GM21367 (cell line): ENCODE measurements at regions not wholly inside any gene's neighbourhood (a gene's known extent, or its start where the extent isn't known, plus 50 kb on each side); places are given as distances from the start of the nearest gene placed in this dataset.
"Not testable (repeated sequence)": the region's sequence is repeated elsewhere in the genome, so short reads cannot be mapped to it uniquely, and the experiment has no call there.

Experiments used
- ATAC-seq: cut with Tn5 transposase; IDR thresholded peaks from one replicate; pipeline ENCODE4 v1.9.1; 2021; ENCODE audit not compliant: unreplicated experiment

GRCh38 chr3:174444391-174444790 is 414.7 kb upstream of the NAALADL2 start:
- ATAC-seq = no peak

GRCh38 chr3:174457758-174458157 is 401.4 kb upstream of the NAALADL2 start:
- ATAC-seq = no peak

DNA sequence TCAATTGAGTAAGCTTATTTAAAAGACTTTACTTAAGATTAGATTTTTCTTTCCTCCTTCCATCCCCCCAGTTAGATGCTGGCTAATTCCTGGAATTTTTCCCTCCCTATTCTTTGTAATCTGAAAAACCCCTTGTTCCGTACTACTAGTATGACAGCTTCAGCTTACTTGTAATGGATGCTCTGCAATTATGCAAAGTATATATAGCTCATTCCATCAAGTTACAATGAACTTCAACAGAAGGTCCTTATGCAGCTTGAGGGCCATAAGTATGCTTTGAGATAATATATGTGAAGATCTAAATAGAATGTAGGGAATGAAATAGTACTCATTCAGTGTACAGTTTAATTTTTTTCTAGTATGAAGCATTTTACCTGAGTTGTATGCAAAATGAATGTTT is 398.3 kb upstream of the NAALADL2 start:
- ATAC-seq = no peak

DNA sequence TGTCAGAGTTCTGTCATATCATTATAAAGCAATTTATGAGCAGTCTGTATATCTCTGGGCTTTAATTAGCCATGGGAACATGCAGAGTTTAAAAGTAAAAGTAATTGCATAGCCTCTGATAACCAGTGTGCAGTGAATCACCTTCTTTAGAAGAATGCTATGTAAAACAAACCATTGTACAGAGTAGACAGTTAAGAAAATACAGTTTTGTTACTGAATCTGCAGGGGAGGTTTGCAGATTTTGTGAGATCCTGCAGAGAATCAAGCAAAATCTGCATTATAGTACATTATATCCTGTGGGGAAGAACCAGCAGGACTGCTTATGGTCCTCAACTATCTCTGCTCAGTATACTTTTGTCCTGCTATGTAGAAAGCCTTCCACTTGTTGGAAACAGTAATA is 396.2 kb upstream of the NAALADL2 start:
- no peak for ATAC-seq

- ATAC-seq = no peak
Observed at GRCh38 chr3:174465177-174465576, 394.0 kb upstream of the NAALADL2 start.

GRCh38 chr3:174466471-174467054 is 392.6 kb upstream of the NAALADL2 start:
- no peak for ATAC-seq

- ATAC-seq = no peak
Observed at GRCh38 chr3:174477491-174477890, 381.6 kb upstream of the NAALADL2 start.

- no peak for ATAC-seq
Observed at GRCh38 chr3:174480767-174481166, 378.4 kb upstream of the NAALADL2 start.

DNA sequence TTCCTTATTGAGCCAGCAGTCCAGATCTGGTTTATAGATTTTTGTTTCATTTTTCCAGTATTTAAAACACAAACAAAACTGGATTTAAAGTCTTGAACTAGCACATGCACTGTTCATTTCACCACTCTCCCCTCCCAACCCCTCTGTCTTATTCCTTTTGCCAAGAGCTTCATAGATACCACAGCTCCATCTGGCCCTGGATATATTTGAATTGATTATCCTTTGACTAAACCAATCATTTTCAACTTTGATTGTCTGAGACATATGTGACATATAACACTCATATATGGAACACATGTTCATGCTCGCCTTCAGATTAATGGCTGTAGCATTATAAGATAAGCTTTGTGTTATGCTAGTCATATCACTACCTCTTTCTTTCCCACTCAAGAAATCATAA is 376.6 kb upstream of the NAALADL2 start:
- ATAC-seq = no peak

DNA sequence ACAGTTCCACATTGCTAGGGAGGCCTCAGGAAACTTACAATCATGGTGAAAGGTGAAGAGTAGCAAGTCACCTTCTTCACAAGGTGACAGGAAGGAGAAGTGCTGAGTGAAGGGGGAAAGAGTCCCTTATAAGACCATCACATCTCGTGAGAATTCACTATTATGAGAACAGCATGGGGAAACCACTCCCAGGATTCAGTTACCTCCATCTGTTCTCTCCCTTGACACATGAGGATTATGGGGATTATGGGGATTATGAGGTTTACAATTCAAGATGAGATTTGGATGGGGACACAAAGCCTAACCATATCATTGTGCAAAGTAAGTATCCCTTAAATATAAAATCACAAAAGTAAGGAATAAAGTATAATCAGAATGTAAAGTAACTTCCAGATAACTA is 375.9 kb upstream of the NAALADL2 start:
- ATAC-seq = no peak

DNA sequence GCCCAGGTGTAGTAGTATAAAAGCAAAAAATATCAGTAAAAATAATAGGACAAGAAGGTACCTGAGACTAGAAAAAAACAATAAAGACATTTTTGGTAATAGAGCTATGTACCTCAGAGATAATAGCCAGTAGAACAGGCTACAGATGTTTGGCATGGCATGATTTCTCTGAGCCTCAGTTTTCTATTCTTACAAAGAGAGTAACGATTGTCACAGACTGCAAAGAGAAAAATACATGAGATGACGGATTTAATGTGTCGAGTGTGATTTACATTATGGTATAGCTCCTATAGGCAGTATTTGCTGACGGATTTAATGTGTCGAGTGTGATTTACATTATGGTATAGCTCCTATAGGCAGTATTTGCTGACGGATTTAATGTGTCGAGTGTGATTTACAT is 375.3 kb upstream of the NAALADL2 start:
- ATAC-seq = not testable (repeated sequence)

GRCh38 chr3:174488527-174488926 is 370.6 kb upstream of the NAALADL2 start:
- ATAC-seq = no peak

GRCh38 chr3:174495311-174495710 is 363.8 kb upstream of the NAALADL2 start:
- ATAC-seq = no peak

- ATAC-seq = no peak
Observed at GRCh38 chr3:174495928-174496327, 363.2 kb upstream of the NAALADL2 start.

- ATAC-seq = no peak
Observed at GRCh38 chr3:174498638-174499037, 360.5 kb upstream of the NAALADL2 start.

DNA sequence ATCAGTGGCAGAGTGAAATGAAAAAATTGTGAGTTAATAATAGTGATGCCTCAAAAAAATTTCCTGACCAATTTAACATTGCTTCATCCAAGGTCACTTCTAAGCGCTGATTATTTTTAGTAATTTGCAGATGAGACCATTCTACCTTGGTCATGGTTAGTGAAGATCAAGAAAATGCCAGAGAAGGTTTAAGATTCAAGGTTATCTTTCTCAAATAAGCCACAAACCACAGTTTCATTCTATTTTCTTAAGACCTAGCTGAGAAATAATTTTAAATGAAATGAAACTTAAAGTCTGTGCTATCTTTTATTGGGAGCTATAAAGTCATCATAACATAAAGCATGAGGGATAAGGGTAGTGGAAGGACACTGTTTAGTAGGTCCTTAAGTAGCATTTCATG is 353.9 kb upstream of the NAALADL2 start:
- no peak for ATAC-seq

DNA sequence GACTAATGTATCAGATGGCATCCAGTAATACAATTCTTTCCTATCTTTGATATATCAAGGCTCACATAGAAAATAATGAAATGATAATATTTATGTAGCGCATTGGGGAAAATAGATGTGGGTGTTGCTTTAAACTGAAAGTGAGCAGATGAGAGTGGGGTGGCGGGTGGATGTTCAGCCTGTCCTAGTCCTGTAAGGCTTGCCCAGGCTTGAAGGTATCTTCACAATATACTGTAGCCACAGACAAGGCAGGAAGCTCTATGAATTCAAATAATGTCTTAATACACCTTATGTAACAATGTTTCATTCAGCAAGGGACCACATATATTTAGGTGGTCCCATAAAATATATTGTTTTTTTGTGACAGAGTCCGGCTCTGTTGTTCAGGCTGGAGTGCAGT is 334.9 kb upstream of the NAALADL2 start:
- ATAC-seq = no peak

DNA sequence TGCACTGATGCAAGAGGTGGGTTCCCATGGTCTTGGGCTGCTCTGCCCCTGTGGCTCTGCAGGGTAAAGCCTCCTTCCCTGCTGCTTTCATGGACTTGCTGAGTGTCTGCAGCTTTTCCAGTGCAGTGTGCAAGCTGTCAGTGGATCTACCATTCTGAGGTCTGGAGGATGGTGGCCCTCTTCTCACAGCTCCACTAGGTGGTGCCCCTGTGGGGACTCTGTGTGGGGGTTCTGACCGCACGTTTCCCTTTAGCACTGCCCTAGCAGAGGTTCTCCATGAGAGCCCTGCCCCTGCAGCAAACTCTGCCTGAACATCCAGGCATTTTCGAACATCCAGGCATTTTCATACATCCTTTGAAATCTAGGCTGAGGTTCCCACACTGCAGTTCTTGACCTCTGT is 329.8 kb upstream of the NAALADL2 start:
- ATAC-seq = no peak

DNA sequence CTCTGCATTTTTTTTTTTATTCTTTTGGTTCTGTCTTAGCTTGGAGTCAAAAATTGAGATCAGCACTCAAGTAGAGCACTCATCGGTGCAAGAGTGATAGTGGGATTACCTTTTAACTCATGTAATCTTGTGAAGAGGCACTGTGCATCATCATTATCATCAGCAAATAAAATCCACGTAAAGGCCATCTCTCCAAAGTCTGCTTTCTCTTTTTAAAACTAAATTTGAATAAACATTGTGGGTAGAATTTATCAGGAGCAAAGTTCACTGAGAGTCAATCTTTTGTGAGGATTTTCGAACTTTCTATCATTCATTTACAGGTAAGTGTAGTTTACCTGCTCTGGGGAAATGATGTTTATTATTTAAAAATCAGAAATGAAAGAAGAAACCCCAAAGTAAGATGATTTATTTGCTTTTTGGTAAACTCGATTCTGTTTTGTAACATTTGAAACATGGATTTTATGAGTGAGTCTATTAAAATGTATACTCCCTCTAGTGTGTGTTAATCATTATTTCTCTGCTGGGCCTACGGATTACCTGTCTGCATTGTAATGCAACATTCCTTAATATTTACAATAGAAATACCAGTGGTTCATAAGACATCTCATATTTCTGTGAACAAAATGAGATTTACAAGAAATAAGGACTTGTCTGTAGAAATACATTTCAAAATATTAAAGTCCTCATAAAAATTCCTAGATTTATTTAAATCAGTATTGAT is 327.7 kb upstream of the NAALADL2 start:
- ATAC-seq = no peak

GRCh38 chr3:174532216-174532615 is 326.9 kb upstream of the NAALADL2 start:
- no peak for ATAC-seq

DNA sequence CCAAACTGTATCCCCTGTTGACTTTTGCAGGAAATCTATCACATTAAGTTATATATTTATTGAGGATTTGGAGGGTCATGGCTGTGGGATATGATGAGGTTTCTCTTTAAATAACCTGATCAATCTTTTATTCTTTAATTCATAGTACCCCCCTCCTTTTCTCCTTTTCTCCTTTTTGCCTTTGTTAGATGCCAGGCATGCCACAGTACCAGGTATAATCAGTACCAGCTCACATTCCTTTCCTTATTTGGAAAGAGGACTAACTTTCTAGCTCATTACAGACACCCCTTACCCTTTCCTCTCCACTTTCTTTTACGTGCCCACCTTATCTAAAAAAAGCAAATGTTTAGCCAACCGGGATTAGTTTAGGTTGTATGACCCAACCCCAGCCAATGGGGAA is 326.4 kb upstream of the NAALADL2 start:
- no peak for ATAC-seq

- no peak for ATAC-seq
Observed at GRCh38 chr3:174533286-174533685, 325.8 kb upstream of the NAALADL2 start.

DNA sequence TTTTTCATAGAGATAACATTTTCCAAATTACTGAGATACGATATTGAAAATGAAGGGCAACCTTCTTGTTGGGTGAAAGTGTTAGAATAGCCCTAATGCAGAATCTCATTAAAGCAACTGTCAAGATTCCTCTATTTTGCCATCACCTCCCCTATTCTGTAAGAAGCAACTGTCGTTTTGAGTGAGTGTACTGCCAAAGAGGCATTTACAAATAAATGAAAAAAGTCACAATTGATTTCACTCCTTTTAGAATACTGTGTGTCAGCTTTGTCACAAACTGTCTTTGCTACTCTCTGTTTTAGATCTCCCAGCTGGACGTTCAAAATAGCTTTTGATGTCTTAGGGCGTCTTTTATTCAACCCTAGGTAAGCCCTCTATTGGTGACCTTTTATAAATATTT is 322.8 kb upstream of the NAALADL2 start:
- ATAC-seq = no peak
